GM18907 (cell line): ENCODE measurements at regions not wholly inside any gene's neighbourhood (a gene's known extent, or its start where the extent isn't known, plus 50 kb on each side); places are given as distances from the start of the nearest gene placed in this dataset.
"Not testable (repeated sequence)": the region's sequence is repeated elsewhere in the genome, so short reads cannot be mapped to it uniquely, and the experiment has no call there.

Experiments
- ATAC-seq: cut with Tn5 transposase; IDR thresholded peaks from one replicate; pipeline ENCODE4 v1.9.1; 2021; ENCODE audit warnings: mild to moderate bottlenecking, moderate library complexity; ENCODE audit not compliant: unreplicated experiment

DNA sequence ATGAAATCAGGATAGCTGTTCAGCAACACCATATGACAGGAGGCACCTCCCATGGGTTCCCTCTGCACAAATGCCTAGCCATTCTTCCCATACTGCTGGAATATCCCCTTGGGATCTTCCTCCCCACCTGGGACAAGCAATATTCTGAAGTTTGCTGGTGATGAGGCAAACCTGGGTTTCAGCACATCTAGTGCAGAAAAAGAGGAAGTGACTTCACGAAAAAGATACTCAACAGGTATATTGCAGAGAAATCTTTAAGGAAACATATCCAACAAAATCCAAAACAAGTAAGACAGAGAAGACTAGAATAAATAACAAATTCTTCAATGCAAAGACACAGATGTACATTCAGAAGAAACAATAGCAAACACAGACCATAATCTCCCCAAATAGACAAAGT lies 1497.0 kb downstream of the PCDH9 start:
- ATAC-seq, result no peak

DNA sequence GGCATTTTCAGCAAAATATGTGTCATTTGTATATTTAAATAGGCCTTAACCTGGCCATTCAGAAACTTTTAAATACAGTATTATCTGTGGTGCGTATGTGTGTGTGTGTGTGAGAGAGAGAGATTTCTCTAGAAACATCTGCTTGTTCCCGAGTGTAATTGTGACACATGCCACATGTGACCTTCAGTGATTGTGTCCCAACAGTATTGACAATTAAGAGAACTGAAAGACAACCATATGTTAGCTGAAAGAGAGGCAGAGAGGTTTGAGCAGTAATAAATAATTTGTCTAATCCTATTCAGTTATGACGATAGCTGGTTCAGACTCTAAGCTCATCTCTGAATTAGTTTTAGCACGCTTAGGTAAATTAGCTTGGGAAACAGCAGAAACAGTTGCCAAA lies 1503.1 kb downstream of the PCDH9 start:
- ATAC-seq, result no peak

DNA sequence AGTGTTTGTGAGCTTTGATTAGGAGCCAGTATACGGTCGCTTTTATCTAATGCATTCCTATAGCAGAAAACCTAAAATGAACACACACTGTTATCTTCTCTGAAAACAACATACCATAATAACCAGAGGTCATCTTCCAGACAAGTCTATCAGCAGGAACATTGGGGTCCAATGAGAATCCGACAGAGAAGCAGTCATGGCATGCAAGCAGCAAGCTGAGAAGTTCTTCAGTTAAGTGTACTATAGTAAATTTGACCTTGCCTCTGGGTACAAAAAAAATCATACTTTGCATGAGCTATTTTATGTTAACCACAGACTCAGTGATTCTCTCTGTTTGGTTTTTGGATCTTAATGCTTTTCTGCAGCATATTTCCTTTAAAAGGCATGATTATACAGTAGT lies 1505.1 kb downstream of the PCDH9 start:
- ATAC-seq, result no peak

DNA sequence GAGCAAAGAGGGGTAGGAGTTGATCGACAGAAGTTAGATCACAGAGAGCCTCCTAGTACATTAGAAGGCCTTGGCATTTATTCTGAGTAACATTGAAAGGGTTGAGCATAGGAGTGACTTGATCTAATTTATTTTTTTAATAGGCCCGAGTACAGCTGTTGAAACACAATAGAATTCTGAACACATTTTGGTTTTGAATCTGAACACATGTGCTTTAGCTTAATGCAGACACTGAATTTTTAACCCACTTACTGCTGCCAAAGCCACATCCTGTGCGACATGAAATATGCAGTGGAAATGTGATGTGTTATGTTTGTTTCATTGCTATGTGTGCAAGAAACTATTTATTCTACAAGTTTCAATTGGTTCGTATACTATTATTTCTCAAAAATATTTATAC lies 1505.9 kb downstream of the PCDH9 start:
- no peak for ATAC-seq

DNA sequence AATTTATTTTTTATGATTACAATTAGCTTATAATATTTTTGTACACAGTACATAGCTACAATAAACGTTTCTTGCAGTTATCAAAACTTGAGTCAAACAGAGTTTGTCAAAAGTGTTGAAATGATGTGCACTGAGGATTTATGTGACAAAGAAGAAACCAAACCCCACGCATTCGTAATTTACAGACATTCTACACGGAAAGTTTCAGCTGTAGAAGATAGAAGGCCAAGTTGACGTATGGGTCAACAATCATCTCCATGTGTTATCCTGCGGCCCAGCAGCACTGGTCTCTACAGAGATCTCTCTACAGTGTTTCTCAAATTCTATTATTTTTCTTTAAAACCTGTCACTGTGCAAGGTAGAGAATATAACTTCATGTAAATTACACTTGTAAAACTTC lies 1507.6 kb downstream of the PCDH9 start:
- ATAC-seq, result no peak

DNA sequence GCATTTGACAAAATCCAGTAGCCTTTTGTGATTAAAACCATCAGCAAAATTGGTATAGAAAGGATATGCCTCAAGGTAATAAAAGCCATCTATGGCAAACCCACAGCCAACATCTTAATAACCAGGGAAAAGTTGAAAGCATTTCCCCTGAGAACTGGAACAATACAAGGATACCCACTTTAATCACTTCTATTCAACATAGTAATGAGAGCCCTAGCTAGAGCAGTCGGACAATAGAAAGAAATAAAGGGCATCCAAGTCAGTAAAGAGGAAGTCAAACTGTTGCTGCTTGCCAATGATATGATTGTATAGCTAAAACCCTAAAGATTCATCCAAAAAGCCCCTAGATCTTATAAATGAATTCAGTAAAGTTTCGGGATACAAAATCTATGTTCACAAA lies 1510.3 kb downstream of the PCDH9 start:
- no peak for ATAC-seq

DNA sequence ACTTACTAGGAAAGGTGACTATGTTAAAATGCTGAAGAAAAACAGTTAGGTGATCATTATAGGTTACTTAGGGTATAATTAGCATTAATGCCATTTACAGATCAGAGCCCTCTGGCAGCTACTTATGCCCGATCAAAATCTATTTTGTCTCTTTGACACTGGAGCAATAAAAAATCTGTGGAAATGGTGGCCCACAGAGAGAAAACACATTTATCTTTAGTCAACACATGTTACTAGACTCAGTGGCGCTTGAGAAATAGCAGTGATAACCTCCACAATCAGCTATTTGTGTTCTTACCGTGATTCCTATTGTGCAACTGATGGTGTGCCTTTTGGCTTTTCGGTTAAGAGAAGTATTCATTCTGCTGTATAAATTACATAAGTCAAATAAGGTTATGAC lies 1519.6 kb downstream of the PCDH9 start:
- no peak for ATAC-seq

DNA sequence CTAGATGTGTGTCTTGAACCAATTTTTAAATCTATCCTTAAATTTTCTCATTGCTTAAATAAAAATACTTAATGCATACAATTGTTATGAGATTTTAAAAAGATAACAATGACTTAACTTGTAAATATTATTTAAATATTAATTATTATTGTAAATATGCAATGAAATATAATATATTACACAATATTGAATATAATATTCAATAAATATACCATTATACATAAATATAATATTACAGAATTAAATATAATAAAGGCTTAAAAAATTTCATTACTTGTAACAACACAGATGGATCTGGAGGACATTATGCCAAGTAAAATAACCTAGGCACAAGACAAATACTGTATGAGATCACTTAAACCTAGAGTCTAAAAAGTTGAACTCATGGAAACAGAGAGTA lies 1532.3 kb downstream of the PCDH9 start:
- ATAC-seq, result no peak

DNA sequence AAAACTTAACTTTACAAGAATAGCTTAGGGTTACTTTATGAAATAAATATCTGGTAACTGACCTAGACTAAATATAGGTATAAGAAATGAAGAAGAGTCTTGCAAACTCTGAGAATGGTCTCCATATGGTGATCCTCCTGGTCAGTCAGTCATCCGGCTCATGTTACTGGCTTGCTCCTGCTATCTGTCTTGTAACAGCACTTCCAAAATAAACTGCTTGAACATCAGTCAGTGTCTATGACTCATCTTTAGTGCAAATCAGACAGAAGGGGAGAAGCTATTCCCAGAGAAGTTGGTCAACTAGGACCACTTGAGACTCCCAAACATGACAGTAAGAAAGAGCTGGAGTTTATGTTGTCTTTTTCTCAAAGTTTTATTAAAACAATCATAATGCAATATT lies 1550.9 kb downstream of the PCDH9 start:
- ATAC-seq, result no peak

DNA sequence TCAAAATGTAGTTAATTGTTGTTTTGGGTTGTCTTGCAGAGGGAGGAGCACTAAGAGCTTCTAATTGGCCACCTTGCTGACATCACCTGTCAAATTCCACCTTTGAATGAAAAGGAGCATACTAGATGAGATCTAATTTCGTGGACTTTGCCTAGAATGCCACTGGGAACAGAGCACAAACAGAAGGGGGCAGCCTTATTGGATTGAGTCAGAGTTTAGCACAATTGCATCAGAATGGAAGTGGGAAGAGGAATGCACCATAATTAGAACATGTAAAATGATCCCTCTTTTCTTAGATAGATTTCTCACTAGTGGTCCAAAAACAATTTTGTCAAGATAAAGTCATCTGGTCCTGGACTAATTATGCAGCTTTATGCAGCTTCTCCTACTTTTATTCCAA lies 1552.2 kb downstream of the PCDH9 start:
- ATAC-seq, result no peak

DNA sequence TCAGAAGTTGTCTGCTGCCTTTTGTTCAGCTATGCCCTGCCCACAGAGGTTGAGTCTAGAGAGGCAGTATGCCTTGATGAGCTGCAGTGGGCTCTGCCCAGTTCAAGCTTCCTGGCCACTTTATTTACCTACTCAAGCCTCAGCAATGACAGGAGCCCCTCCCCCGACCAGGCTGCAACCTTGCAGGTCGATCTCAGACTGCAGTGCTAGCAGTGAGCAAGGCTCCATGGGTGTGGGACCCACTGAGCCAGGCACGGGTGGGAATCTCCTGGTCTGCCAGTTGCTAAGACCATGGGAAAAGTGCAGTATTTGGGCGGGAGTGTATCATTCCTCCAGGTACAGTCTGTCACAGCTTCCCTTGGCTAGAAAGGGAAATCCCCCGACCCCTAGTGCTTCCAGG lies 1554.8 kb downstream of the PCDH9 start:
- not testable (repeated sequence) for ATAC-seq

DNA sequence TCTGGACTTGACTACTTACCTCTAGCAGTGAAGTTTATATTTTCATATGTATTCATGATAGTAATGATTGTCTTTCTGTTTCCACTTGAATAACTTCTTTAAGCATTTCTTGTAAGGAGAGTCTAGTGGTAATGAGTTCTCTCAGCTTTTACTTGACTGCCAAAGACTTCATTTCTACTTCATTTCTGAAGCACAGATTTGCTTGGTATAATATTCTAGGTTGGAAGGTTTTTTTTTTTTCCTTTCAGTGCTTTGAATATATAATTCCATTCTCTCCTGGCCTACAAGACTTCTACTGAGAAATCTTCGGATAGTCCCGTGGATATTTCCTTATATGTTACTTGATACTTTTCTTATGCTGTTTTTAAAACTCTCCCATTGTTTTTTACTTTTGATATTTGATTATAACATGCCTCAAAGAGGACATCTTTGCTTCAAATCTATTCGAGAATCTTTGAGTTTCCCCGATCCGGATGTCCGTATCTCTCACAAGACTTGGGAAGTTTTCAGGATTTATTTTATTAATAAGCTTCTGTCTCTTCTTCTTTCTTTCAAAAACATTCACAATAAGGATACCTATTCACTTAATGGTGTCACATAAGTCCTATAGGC lies 1560.0 kb downstream of the PCDH9 start:
- no peak for ATAC-seq

DNA sequence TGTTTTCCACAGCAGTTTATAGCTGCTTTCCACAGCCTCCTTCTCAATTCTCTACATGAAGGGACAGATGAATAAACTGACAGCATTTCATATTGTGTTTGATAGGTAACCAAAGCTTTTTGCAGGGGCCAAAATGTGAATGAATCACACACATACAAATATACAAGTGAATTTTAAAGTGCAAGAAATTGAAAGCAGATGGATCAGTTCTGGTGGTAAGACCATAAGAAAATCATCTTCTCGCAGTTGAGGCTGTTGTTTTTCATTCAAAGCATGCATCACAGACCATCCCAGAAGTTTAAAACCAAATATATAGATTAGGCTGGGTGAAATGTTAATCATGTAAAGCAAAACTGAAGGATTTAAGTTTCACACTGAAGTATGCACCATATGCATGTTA lies 1569.4 kb downstream of the PCDH9 start:
- ATAC-seq, result no peak

DNA sequence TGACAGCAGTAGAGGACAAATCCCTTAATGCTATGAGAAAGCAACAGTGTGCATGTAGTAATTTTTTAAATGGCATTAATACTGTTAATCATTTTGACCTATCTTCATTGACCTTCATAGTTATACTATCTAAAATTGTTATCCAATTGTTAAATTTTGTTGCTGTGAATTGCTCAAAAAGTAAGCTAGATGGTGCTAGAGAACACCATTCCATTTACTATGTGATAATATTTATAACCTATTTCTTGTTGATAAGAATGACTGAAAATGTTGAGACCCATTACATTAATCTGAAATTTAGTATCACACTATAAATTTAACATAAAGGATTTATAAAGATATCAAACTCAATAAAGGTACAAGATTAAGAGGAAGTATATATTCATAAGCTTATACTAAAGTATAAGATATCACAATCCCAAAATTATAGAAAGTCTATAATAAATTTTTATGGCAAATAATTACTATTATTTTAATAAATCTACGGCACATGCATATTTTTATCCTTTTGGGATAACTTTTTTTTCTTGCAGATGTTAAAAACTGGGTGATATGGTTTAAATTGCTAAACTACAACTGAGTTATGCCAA lies 1573.3 kb downstream of the PCDH9 start:
- ATAC-seq, result no peak

DNA sequence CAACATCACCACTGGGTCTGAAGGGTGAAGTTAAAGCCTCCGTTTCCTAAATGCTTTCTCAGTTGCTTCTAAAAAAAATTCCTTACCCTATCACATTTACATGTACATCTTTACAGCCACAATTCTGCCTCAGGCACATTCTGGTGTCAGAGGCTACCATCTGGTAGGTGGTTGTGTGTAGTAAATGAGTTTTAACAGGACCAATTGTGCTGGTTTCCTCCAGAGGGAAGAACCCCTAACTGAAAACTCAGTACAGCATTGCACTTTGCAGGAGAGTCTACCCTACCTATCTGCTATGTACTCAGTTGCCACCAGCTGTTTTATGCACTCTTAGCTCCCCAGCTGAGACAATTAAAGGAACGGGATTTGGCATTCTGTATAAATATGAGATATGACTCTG lies 1576.5 kb downstream of the PCDH9 start:
- no peak for ATAC-seq

DNA sequence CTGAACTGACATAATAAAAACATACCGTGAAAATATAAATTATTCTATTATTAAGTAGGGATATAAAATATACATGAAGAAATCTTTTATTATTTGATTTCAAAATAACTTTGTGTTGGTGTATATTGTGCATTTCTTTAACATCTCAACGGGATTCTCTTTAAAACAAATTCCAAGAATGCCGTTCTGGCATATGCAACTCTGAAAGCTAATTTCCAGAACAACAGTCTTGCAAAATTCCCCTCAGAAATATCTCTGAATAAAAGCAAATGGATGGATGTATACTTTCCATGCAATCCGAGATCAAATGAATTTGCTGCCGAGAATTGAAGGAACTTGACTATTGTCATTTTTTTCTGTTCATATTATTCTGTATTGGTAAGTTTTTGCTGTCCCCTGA lies 1579.8 kb downstream of the PCDH9 start:
- no peak for ATAC-seq

DNA sequence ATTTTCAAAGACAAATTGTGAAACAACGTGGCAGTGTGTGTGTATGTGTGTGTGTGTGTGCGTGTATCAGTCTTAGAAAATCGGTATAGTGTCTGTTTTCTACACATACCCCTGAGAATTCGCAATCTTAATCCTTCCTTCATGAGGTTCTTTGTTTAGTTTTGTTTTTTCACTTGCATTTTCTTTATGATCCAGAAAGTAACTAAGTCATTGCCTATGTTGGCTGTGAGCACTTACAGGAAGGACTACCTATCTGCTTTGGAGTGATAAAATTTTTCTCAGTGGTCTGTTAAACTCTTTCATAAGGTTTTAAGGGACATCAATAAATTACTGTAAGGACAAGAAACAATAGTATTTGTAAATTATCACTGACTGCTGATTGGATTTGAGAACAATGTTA lies 1587.1 kb downstream of the PCDH9 start:
- ATAC-seq, result no peak

DNA sequence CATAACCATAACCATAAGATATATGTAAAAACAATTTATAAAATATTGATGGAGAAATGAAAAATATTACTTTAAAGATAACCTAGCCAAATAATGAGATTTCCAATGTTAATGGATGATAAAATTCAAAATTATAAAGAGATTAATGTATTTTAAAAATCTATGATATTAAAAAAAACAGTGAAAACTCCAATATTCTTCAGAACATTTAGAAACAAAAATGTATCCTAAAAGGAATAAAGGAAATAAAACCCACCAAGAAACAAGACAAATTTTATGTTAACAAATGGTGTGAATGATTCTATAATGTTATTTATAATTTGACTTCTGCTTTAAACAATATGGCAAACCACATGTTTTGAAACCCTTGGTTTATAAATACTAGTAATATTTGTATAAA lies 1587.8 kb downstream of the PCDH9 start:
- no peak for ATAC-seq

DNA sequence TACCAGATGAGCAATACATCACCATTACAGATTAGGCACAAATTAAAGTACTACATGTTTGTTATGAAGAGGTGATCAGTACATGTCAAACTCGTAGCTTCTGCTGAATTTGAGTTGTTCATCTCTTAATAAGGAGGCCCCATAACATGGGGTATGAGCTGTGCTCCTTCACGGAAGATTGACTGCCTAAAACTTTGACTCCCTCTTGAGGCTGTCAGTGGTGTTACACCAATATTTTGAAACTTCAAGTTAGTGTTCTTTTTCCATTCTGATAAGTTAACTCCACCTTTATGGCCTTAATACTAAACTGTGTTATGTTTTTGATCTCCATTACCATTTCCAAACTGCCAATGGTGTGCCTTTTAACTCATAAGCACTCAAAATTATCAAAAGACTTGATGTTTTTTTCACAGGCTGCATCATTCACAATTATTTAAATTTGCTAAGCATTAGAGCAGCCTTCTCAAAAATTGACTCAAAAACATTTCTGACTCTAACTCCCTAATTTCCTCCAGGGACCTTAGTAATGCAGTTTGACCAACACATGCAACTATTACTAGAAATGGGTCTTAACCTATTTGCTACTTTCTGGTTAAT lies 1591.5 kb downstream of the PCDH9 start:
- ATAC-seq, result no peak

DNA sequence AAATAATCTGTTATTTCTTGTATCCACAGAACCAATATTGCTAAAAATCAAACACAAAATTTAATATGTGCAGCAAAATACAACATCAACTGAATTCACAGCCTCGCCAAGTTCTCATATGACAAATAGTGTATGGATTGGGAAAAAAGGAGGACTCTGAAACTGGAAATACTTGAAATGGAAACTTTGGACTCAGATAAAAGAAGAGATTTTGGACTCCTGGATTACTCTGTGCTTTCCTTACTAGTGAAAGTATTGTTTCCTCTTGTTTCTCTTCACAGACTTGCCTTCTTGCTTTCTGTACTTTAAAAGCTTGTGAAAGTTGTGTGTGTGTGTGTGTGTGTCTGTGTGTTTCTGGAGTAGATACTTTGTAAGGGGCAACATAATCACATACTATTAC lies 1596.3 kb downstream of the PCDH9 start:
- ATAC-seq, result no peak

DNA sequence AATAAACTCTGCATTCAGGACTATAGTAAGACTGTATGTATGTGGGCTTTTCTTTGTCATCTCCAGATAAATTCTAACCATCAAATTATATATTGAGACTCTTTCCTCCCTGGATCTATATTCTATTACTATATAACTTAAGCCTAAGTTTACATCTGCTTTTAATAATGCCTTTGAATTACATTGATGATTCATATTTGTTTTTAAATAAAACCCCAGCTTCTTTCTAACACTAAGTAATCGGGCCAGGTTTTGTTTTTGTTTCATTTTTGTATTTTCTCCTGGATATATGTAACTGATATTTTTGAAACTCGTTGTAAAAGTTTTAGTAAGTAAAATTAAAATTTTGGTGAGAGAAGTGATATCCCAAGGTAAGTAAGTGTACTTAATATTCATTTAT lies 1599.1 kb downstream of the PCDH9 start:
- no peak for ATAC-seq

DNA sequence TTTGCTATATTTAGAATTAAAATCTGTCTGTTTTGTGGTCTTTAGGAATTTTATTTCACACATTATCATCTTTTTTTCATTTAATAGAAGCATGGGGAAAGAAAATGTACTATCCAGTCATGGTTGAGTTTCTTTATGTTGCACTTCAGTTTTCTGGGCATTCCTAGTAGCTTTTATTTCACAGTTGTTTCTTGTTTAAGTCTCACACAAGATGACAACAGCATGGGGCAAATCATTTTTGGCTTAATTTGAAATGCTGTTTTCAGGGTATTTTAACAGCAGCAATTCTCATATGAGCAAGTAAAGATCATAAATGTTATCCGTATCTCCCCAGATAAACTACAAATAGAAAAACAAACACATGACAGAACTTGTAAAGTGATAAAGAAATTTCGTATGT lies 1600.2 kb downstream of the PCDH9 start:
- no peak for ATAC-seq

DNA sequence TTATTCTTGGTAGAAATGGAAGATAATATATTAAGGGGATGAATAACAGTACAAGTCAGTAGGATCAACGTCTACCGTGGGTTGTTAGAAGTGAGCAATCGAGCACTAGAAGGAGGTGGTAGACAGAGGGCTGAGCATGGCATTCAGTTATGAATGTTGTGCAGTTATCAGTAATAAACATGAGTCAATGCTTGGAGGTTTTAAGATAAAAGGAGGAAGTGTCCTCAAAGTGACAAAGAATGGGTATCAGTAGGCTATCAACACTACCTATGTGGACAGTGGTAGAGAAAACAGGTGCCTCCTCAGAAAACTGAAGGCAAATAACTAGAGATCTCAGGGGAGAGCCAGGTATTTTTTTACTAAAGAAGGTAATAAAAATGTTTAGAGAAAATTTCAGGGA lies 1607.0 kb downstream of the PCDH9 start:
- no peak for ATAC-seq
